ENCODE measurements at regions not wholly inside any gene's neighbourhood (a gene's known extent, or its start where the extent isn't known, plus 50 kb on each side); places are given as distances from the start of the nearest gene placed in this dataset.

DNA sequence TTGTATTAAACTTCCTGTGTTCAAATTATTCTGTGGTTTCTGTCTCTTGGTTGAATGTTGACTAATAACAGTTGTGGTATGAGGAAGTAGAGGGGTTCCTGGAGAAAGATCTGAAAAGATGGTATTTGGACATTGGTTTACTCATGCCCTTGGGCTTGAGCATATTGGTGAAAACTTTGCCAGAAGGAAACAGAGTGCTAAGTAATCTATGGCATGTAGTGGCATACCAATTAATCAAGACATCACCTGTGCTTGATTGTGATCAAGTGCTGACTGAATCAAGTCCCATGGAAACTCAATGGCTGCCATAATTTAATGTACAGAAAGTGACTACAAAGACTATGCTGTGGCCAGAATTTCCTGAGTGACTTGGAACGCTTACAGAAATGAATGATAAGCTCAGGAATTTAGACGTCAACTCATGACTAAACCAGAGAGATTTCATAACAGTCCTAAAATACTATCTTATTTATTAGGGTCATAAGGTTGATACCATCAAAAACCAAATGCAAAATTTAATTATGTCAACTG, 2062.9 kb downstream of the ARAP2 start:
- DNase-seq, result no peak
- H3K27me3 ChIP-seq, result no peaks in the 10 kb centered on the region
- no peak overlapping the region for H3K27ac ChIP-seq
- H3K4me3 ChIP-seq, result no peak overlapping the region
- WGBS, 2 donors, result 72 to 78% methylated on average over 2 of the region's 2 CpGs
- no peak for TF ChIP-seq POLR2A (IDR thresholded peaks at IDR 0.05)
- TF ChIP-seq, protein P1, sequence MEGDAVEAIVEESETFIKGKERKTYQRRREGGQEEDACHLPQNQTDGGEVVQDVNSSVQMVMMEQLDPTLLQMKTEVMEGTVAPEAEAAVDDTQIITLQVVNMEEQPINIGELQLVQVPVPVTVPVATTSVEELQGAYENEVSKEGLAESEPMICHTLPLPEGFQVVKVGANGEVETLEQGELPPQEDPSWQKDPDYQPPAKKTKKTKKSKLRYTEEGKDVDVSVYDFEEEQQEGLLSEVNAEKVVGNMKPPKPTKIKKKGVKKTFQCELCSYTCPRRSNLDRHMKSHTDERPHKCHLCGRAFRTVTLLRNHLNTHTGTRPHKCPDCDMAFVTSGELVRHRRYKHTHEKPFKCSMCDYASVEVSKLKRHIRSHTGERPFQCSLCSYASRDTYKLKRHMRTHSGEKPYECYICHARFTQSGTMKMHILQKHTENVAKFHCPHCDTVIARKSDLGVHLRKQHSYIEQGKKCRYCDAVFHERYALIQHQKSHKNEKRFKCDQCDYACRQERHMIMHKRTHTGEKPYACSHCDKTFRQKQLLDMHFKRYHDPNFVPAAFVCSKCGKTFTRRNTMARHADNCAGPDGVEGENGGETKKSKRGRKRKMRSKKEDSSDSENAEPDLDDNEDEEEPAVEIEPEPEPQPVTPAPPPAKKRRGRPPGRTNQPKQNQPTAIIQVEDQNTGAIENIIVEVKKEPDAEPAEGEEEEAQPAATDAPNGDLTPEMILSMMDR (IDR thresholded peaks at IDR 0.05), result no peak
- no peaks in the 10 kb centered on the region for H3K36me3 ChIP-seq (ENCODE audit: low read depth, missing control alignments)
- intact Hi-C loops (cut with DNase I; ENCODE audit: low total_unique reads), result no loop called here
- H3K9me3 ChIP-seq, result no peaks in the 10 kb centered on the region
- no peaks in the 10 kb centered on the region for H3K4me1 ChIP-seq

DNA sequence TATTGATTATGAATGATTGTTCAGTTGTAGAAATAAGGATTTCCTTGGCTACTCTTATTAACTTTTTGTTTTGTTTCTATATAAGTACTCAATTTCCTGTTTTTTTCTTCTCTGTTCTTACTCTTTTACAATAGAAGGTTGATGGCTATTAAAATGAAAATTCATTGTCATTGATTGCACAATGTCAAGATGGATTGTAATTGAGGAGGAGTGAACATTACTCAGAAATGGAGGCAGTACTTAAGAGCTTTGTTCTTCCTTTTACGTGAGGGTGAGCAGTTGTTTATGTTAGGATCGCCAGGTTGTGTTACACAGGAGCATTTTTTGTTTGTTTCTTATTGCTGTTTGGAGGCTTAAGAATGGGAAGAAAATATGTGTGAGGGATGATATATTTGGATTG, 2062.4 kb downstream of the ARAP2 start:
- intact Hi-C loops (cut with DNase I; ENCODE audit: low total_unique reads), result no loop called here
- Histone ChIP-seq H3K27ac (no peak overlapping the region), H3K27me3 (no peaks in the 10 kb centered on the region), H3K9me3 (no peaks in the 10 kb centered on the region), H3K36me3 (ENCODE audit: low read depth, missing control alignments) (no peaks in the 10 kb centered on the region), H3K4me3 (no peak overlapping the region), H3K4me1 (no peaks in the 10 kb centered on the region)
- DNase-seq, result no peak
- TF ChIP-seq POLR2A (IDR thresholded peaks at IDR 0.05), result no peak
- TF ChIP-seq, protein P1 (IDR thresholded peaks at IDR 0.05), result no peak
- 76 to 82% methylated on average over 2 of the region's 2 CpGs for WGBS, 2 donors

DNA sequence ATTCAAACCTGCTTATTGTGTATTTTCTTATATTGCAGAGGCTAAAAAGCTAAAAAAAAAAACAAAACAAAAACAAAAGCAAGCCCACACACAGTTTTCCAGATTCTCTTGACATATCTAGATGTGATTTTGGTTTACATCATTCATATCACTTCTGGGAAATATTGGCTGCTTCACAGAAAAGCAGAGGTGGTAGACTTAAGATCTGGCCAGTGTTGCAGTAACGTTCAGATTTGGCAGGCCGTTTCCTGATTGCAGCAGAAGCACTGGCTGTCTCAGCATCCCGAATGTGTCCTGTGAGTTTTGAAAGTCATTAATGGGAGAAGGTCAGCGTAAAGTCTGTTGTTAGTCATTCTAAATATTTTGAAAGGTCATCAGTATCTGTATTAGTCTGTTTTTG, 2062.0 kb downstream of the ARAP2 start:
- Histone ChIP-seq H3K4me1 (no peaks in the 10 kb centered on the region), H3K36me3 (ENCODE audit: low read depth, missing control alignments) (no peaks in the 10 kb centered on the region), H3K9me3 (no peaks in the 10 kb centered on the region), H3K27me3 (no peaks in the 10 kb centered on the region), H3K27ac (no peak overlapping the region), H3K4me3 (no peak overlapping the region)
- no peak for DNase-seq
- no peak for TF ChIP-seq POLR2A (IDR thresholded peaks at IDR 0.05)
- TF ChIP-seq, protein P1 (IDR thresholded peaks at IDR 0.05), result no peak
- 62 to 70% methylated on average over 4 of the region's 4 CpGs for WGBS, 2 donors
- intact Hi-C loops (cut with DNase I; ENCODE audit: low total_unique reads), result no loop called here

DNA sequence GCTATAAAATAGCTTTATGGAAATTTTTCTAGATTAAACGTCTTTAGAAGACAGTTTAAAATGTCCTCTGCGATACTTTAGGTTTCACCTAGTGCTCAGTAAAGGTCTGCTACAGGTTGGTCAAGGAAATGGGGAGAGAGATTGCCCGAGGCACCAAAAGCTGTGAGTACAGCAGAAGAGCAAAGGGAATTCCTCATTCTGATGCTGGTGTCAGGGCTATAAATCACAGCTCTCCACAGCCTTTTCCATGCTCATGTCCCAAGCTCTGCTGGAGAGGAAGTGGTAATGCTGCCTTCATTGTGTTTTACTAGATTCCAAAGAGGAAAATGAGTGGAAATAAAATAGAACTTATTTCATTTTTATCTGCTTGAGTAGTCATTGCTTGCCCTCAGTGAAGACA, 2060.4 kb downstream of the ARAP2 start:
- H3K4me3 ChIP-seq, result no peak overlapping the region
- no peak for TF ChIP-seq POLR2A (IDR thresholded peaks at IDR 0.05)
- TF ChIP-seq, protein P1 (IDR thresholded peaks at IDR 0.05), result no peak
- H3K27ac ChIP-seq, result no peak overlapping the region
- WGBS, 2 donors, result 77 to 78% methylated on average over 3 of the region's 3 CpGs
- no peaks in the 10 kb centered on the region for H3K36me3 ChIP-seq (ENCODE audit: low read depth, missing control alignments)
- H3K4me1 ChIP-seq, result no peaks in the 10 kb centered on the region
- no peaks in the 10 kb centered on the region for H3K27me3 ChIP-seq
- intact Hi-C loops (cut with DNase I; ENCODE audit: low total_unique reads), result no loop called here
- no peak for DNase-seq
- no peaks in the 10 kb centered on the region for H3K9me3 ChIP-seq

DNA sequence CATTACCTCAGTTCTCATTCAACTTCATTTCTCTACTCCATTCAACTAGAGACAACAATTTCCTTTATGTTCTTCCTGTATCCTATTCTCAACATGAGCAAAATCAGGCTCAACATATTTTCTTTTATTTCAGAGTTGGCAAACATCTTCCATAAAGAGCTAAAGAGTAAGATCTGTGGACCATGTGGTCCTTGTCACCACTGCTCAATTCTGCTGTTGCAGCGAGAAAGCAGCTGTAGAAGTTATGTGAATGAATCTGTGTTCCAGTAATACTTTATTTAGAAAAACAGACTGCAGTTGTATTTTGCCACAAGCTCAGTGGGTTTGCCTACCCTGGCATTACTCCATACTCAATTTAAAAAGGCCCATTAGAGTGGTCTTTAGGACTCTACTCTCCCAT, 2057.3 kb downstream of the ARAP2 start:
- 76 to 78% methylated on average over 1 of the region's 1 CpG for WGBS, 2 donors
- H3K27me3 ChIP-seq, result no peaks in the 10 kb centered on the region
- TF ChIP-seq, protein P1 (IDR thresholded peaks at IDR 0.05), result no peak
- no peak for TF ChIP-seq POLR2A (IDR thresholded peaks at IDR 0.05)
- no peaks in the 10 kb centered on the region for H3K36me3 ChIP-seq (ENCODE audit: low read depth, missing control alignments)
- H3K4me3 ChIP-seq, result no peak overlapping the region
- intact Hi-C loops (cut with DNase I; ENCODE audit: low total_unique reads), result no loop called here
- DNase-seq, result no peak
- no peak overlapping the region for H3K27ac ChIP-seq
- no peaks in the 10 kb centered on the region for H3K9me3 ChIP-seq
- H3K4me1 ChIP-seq, result no peaks in the 10 kb centered on the region
